GM21515 (cell line): ENCODE measurements at regions not wholly inside any gene's neighbourhood (a gene's known extent, or its start where the extent isn't known, plus 50 kb on each side); places are given as distances from the start of the nearest gene placed in this dataset.

Source experiments
- ATAC-seq: cut with Tn5 transposase; IDR thresholded peaks from one replicate; pipeline ENCODE4 v1.9.1; 2021; ENCODE audit not compliant: unreplicated experiment

DNA sequence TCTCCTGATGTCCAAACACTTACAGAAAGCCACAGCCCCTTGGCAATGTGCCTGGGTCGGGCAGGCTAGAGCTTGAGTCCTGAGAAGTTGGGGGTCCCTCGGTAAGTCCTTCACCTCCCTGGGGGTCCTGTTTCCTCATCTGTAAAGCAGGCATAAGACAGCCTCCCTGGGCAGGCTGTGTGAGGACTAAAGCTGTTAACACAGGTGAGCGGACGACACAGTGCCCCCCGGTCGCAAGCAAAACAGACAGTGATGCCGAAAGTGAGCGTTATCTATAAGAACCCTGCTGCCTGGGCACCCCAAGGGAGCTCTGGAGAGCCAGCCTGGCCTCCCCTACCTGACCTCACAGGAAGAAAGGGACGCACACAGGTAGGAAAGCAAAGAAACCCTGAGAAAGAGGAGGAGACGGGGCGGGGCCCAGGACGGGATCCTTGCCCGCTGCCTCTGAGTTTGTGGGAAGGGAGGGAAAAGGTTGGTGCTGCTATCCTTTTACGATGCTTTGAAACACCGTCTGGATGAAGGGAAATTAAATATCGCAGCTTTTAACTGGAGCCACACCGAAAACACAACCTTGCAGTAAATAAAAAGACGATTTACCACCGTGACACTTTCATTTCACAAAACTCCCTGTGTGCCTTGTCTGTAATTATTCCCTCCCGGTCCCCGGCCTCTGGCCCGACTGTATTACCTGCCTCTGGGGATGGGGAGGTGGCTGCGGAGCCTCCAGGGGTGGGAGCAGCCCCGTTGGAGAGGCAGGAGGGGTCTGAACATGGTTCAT, 67.1 kb downstream of the ENGASE start:
- no peak for ATAC-seq

GRCh38 chr17:79138826-79139225, 64.2 kb downstream of the ENGASE start:
- ATAC-seq: no peak

GRCh38 chr17:79137789-79138165, 63.2 kb downstream of the ENGASE start:
- ATAC-seq: no peak

DNA sequence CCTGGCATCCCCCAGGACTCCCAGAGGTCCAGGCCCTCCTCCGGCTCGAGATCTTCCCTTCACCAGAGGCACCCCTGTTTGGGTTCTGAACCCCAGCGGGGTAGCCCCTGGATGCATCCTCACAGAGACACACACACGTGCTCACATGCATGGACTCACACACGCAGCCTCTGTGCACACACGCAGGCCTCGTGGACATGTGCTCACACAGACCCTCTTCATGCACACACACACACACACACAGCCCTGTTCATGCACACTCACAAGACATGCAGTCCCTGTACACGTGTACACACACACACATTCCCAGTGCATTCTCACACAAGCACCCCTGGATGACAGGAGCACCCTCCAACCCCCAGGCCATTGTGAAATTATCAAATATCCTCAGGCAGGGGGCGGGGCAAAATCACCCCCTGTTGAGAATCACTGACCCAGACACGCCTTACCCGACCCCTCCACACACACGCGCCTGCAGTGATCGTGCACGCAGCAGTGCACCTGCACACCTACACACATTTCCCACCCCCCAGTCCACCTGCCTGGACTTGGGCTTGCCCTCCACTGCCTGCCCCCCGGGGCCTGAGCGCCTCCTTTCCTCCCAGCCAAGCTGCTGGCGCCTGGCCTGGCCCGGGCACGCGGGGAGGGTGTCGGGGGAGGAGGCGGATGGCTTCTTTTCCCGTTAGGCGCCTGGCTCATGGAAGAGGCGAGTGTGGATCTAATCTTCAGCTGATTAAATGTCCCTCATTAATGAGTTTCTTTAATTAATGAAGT, 62.6 kb downstream of the ENGASE start:
- ATAC-seq: no peak

GRCh38 chr17:79136596-79136995, 62.0 kb downstream of the ENGASE start:
- ATAC-seq: no peak
